ENCODE measurements at regions not wholly inside any gene's neighbourhood (a gene's known extent, or its start where the extent isn't known, plus 50 kb on each side); places are given as distances from the start of the nearest gene placed in this dataset.
"Not testable (repeated sequence)": the region's sequence is repeated elsewhere in the genome, so short reads cannot be mapped to it uniquely, and the experiment has no call there.

DNA sequence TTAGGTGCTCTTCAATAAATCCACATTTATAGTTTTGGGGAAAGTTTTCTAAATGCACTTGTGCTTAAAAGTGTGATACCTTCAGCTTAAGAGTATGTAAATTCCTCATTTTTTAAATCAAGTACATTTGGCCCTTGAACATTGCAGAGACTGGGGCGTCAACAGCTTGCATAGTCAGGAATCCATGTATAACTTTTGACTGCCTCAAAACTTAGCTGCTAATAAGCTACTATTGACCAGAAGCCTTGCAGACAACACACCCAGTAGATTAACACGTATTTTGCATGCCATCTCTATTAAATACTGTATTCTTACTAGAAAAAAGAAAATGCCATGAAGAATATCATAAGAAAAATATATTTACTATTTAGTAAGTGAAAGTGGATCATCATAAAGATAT is 1211.8 kb upstream of the ALCAM start:
- H3K36me3 Mint-ChIP-seq (ENCODE audit: low read depth), result no peaks in the 10 kb centered on the region
- H3K4me1 Mint-ChIP-seq (ENCODE audit: low read depth), result no peaks in the 10 kb centered on the region
- no peaks in the 10 kb centered on the region for H3K27me3 Mint-ChIP-seq (ENCODE audit: low read depth)
- no peak for ATAC-seq
- no peak for DNase-seq
- no peak overlapping the region for H3K4me3 Mint-ChIP-seq
- ChIA-PET CTCF (no interaction called here), POLR2A (no interaction called here)
- no peaks in the 10 kb centered on the region for H3K9me3 Mint-ChIP-seq (ENCODE audit: insufficient read depth)
- H3K27ac Mint-ChIP-seq, result no peak overlapping the region

DNA sequence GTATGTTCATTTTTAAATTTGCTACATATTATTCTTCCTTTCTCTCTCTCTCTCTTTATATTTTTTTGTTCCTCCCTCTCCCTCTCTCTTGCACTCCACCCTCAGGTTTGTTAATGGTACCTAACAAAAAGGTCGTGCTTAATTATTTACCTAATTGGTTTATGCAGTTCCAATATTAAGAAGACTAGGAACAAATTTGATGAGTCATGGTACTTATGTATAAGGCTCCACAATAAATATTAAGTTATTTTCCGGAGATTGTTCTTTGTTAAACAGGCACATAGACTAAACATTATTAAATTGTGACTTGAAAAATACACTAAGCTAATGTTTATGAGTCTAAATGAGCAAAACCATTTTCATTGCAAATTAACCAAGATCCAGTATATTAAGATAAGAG is 1200.8 kb upstream of the ALCAM start:
- ChIA-PET POLR2A (no interaction called here), CTCF (no interaction called here)
- no peaks in the 10 kb centered on the region for H3K4me1 Mint-ChIP-seq (ENCODE audit: low read depth)
- no peaks in the 10 kb centered on the region for H3K27me3 Mint-ChIP-seq (ENCODE audit: low read depth)
- H3K4me3 Mint-ChIP-seq, result no peak overlapping the region
- H3K27ac Mint-ChIP-seq, result no peak overlapping the region
- no peak for ATAC-seq
- peaks cover 1% of the 10 kb centered on the region for H3K9me3 Mint-ChIP-seq (ENCODE audit: insufficient read depth)
- no peak for DNase-seq
- H3K36me3 Mint-ChIP-seq (ENCODE audit: low read depth), result no peaks in the 10 kb centered on the region

DNA sequence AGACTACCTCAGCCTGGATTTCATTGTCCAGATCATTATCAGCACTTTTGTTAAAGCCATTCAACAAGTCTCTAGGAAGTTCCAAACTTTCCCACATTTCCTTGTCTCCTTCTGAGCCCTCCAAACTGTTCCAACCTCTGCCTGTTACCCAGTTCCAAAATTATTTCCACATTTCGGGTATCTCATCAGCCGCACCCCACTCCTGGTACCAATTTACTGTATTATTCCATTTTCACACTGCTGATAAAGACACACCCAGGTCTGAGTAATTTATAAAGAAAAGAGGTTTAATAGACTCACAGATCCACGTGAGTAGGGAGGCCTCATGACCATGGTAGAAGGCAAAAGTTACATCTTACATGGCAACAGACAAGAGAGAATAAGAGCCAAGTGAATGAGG is 1198.3 kb upstream of the ALCAM start:
- no peaks in the 10 kb centered on the region for H3K27me3 Mint-ChIP-seq (ENCODE audit: low read depth)
- no peak for ATAC-seq

DNA sequence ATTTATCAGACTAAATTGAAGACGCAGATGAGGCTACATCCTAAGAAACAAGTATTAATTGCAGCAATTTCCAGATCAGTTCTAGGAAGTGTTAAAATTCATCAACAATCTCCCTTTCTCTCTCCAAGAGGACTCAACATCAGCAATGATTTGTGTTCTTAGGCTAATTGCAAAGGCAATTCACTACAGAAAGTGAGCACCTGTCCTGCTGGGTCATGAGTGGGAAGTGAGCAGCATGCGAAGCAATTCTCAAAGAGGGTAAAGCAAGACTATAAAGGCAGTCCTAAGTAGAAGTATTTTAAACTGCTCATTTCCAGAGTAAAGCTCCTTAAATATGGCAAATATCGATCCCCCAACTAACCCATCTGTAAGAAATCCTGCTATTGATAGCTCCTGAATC is 1191.0 kb upstream of the ALCAM start:
- no peak for DNase-seq
- no peaks in the 10 kb centered on the region for H3K9me3 Mint-ChIP-seq (ENCODE audit: insufficient read depth)
- no peak overlapping the region for H3K27ac Mint-ChIP-seq
- CTCF ChIA-PET, result no interaction called here
- H3K27me3 Mint-ChIP-seq (ENCODE audit: low read depth), result no peaks in the 10 kb centered on the region
- no peaks in the 10 kb centered on the region for H3K36me3 Mint-ChIP-seq (ENCODE audit: low read depth)
- ATAC-seq, result no peak
- POLR2A ChIA-PET, result no interaction called here
- no peaks in the 10 kb centered on the region for H3K4me1 Mint-ChIP-seq (ENCODE audit: low read depth)
- H3K4me3 Mint-ChIP-seq, result no peak overlapping the region

More for the DNA sequence above, 1198.3 kb upstream of the ALCAM start:
- POLR2A ChIA-PET, result no interaction called here
- DNase-seq, result no peak
- CTCF ChIA-PET, result no interaction called here
- no peak overlapping the region for H3K27ac Mint-ChIP-seq
- H3K36me3 Mint-ChIP-seq (ENCODE audit: low read depth), result no peaks in the 10 kb centered on the region
- no peak overlapping the region for H3K4me3 Mint-ChIP-seq
- H3K4me1 Mint-ChIP-seq (ENCODE audit: low read depth), result no peaks in the 10 kb centered on the region
- H3K9me3 Mint-ChIP-seq (ENCODE audit: insufficient read depth), result no peaks in the 10 kb centered on the region

DNA sequence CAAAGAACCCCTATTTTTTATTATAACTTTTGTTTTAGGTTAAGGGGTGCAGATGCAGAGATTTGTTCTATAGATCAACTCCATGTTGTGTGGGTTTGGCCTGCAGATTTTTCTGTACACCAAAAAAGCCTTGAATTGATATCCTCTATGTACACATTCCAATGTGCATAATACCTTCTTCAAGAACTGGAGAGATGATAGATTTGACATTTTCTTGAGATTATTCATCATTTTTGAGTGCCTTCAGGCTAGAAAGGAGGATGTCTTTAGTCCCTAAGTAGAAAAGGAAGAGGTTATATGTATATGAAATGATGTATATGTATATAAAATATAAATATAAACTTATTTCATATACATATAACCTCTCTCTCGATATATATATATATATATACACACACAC is 1190.0 kb upstream of the ALCAM start:
- Mint-ChIP-seq H3K27ac (no peak overlapping the region), H3K27me3 (ENCODE audit: low read depth) (no peaks in the 10 kb centered on the region), H3K36me3 (ENCODE audit: low read depth) (no peaks in the 10 kb centered on the region), H3K9me3 (ENCODE audit: insufficient read depth) (no peaks in the 10 kb centered on the region), H3K4me1 (ENCODE audit: low read depth) (no peaks in the 10 kb centered on the region), H3K4me3 (no peak overlapping the region)
- DNase-seq (no peak), ATAC-seq (no peak)
- ChIA-PET POLR2A (no interaction called here), CTCF (no interaction called here)

DNA sequence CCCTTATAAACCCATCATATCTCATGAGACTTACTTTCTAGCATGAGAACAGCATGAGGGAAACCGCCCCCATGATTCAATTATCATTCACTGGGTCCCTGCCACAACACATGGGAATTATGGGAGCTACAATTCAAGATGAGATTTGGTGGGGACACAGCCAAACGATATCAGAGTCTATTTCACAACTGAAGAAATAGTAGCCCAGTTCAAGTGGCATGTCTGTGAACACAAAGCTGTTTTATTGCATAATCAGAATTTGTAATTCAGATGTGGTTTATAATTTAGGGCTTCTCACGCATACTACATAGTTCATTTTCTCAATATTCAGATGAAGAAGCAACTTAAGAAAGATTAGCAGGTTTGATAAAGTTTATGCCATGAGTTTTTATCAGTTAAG is 1188.0 kb upstream of the ALCAM start:
- Mint-ChIP-seq H3K4me3 (no peak overlapping the region), H3K9me3 (ENCODE audit: insufficient read depth) (peaks cover 4% of the 10 kb centered on the region), H3K36me3 (ENCODE audit: low read depth) (no peaks in the 10 kb centered on the region), H3K27ac (no peak overlapping the region), H3K4me1 (ENCODE audit: low read depth) (no peaks in the 10 kb centered on the region), H3K27me3 (ENCODE audit: low read depth) (no peaks in the 10 kb centered on the region)
- ChIA-PET POLR2A (no interaction called here), CTCF (no interaction called here)
- ATAC-seq, result no peak
- DNase-seq, result no peak

DNA sequence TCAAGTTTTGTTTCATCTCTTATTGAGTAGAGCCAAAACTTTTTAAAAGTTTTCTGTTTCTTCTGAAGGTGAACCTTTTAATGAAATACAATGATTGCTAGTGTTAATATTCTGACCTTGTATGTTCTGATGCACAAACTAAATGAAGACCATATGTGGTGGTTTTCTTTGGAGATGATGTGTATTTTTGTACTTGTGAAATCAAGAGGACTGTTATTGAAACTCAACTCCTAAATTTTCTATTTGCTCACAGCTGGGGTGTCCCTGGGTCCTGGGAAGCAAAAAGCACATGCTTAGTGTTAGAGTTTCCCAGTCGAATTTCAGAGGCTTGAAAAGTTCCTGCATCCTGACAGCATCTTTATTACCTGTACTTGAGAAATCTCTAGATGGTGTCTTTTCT is 1185.8 kb upstream of the ALCAM start:
- no peak for DNase-seq
- Mint-ChIP-seq H3K27ac (no peak overlapping the region), H3K4me1 (ENCODE audit: low read depth) (no peaks in the 10 kb centered on the region), H3K9me3 (ENCODE audit: insufficient read depth) (peaks cover 4% of the 10 kb centered on the region), H3K4me3 (no peak overlapping the region), H3K36me3 (ENCODE audit: low read depth) (no peaks in the 10 kb centered on the region), H3K27me3 (ENCODE audit: low read depth) (no peaks in the 10 kb centered on the region)
- ChIA-PET CTCF (no interaction called here), POLR2A (no interaction called here)
- no peak for ATAC-seq

DNA sequence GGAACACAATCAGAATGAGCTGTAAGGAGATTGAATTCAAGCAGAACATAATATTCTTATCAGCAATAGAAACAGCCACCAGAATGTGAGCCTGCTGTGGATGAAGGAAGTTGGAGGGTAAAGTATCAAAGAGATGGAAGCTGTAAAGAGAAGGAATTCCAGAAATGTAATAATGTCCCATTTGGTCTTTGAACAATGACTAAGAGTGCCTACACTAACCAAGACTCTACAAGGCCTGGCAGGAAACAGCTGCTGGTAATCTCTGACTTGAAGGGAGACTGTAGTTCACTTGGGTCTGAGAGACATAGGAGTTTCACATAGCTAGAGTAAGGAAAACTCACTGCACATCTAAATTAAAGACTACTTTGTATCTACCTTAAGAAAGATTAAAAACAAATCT is 1176.0 kb upstream of the ALCAM start:
- Mint-ChIP-seq H3K27ac (no peak overlapping the region), H3K4me3 (no peak overlapping the region), H3K36me3 (ENCODE audit: low read depth) (no peaks in the 10 kb centered on the region), H3K4me1 (ENCODE audit: low read depth) (no peaks in the 10 kb centered on the region), H3K9me3 (ENCODE audit: insufficient read depth) (no peaks in the 10 kb centered on the region), H3K27me3 (ENCODE audit: low read depth) (no peaks in the 10 kb centered on the region)
- ATAC-seq (no peak), DNase-seq (no peak)
- CTCF ChIA-PET, result no interaction called here
- POLR2A ChIA-PET, result no interaction called here

DNA sequence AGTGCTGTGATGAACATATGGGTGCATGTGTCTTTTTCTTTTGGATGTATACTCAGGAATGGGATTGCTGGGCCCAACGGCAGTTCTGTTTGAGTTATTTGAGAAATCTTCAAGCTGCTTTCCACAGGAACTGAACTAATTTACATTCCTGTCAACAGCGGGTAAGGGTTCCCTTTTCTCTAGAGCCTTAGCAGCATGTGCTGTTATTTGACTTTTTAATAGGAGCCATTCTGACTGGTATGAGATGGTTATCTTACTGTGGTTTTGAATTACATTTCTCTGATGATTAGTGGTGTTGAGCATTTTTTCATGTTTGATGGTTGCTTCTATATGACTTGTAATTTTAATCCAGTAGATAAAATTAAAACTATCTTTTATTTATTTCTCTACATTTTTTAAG is 1168.6 kb upstream of the ALCAM start:
- H3K4me3 Mint-ChIP-seq, result no peak overlapping the region
- CTCF ChIA-PET, result no interaction called here
- no peaks in the 10 kb centered on the region for H3K9me3 Mint-ChIP-seq (ENCODE audit: insufficient read depth)
- no peaks in the 10 kb centered on the region for H3K4me1 Mint-ChIP-seq (ENCODE audit: low read depth)
- ATAC-seq (no peak), DNase-seq (no peak)
- H3K27me3 Mint-ChIP-seq (ENCODE audit: low read depth), result no peaks in the 10 kb centered on the region
- H3K36me3 Mint-ChIP-seq (ENCODE audit: low read depth), result no peaks in the 10 kb centered on the region
- POLR2A ChIA-PET, result no interaction called here
- H3K27ac Mint-ChIP-seq, result no peak overlapping the region

DNA sequence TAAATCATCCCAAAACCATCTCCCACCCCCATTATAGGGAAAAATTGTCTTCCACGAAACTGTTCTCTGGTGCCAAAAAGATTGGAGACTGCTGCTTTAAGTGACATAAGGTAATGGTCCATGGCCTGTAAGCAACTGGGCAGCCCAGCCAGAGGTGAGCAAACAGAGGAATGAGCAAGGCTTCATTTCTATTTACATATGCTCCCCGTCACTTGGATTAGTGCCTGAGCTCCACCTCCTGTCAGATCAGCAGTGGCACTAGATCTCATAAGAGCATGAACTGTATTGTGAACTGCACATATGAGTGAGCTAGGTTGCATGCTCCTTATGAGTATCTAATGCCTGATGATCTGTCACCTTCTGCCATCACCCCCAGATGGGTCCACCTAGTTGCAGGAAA is 1159.8 kb upstream of the ALCAM start:
- Mint-ChIP-seq H3K4me3 (no peak overlapping the region), H3K9me3 (ENCODE audit: insufficient read depth) (no peaks in the 10 kb centered on the region), H3K4me1 (ENCODE audit: low read depth) (no peaks in the 10 kb centered on the region), H3K27me3 (ENCODE audit: low read depth) (no peaks in the 10 kb centered on the region), H3K36me3 (ENCODE audit: low read depth) (no peaks in the 10 kb centered on the region), H3K27ac (no peak overlapping the region)
- POLR2A ChIA-PET, result no interaction called here
- no peak for DNase-seq
- CTCF ChIA-PET, result no interaction called here
- no peak for ATAC-seq

DNA sequence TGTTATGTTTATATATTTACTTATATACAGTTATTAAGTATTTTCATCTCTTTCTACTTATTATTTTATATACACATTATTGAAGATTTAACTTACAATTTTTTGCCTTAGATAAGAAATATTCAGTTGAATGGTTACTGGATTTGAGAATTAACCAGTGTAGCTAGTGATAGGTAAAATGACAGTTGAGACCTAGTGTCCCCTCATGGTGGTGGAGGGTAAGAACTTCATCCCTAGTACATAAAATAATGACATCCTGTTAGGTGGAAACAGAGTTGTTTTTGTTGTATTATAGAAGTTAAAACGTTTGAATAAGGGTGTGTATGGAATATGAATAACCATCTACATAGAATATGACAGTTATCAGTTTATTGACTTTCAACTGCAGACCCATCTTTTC is 1152.4 kb upstream of the ALCAM start:
- DNase-seq (no peak), ATAC-seq (no peak)
- no peaks in the 10 kb centered on the region for H3K36me3 Mint-ChIP-seq (ENCODE audit: low read depth)
- ChIA-PET POLR2A (no interaction called here), CTCF (no interaction called here)
- peaks cover under 1% of the 10 kb centered on the region for H3K9me3 Mint-ChIP-seq (ENCODE audit: insufficient read depth)
- no peak overlapping the region for H3K4me3 Mint-ChIP-seq
- H3K27me3 Mint-ChIP-seq (ENCODE audit: low read depth), result no peaks in the 10 kb centered on the region
- H3K27ac Mint-ChIP-seq, result no peak overlapping the region
- H3K4me1 Mint-ChIP-seq (ENCODE audit: low read depth), result no peaks in the 10 kb centered on the region

DNA sequence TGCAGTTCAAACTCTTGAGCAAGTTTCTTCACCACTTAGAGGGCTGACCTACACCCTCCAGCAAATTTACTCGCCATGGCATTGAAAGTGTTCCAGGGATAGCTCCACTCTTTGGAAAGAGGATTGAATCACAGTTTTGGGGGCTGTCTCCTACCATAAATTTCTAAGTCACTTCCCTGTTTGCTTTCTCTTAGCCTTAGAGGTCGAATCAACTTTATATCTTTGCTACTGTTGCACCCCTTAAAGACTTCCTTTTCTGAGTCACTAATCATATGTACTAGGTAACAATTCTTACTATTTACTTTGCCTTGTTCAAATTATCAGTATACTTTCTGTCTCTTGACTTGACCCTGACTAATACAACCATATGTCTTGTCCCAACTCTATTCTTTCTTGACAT is 1151.8 kb upstream of the ALCAM start:
- POLR2A ChIA-PET, result no interaction called here
- H3K4me1 Mint-ChIP-seq (ENCODE audit: low read depth), result no peaks in the 10 kb centered on the region
- no peak overlapping the region for H3K27ac Mint-ChIP-seq
- ATAC-seq, result no peak
- no peaks in the 10 kb centered on the region for H3K36me3 Mint-ChIP-seq (ENCODE audit: low read depth)
- peaks cover 6% of the 10 kb centered on the region for H3K9me3 Mint-ChIP-seq (ENCODE audit: insufficient read depth)
- H3K4me3 Mint-ChIP-seq, result no peak overlapping the region
- H3K27me3 Mint-ChIP-seq (ENCODE audit: low read depth), result no peaks in the 10 kb centered on the region
- CTCF ChIA-PET, result no interaction called here
- no peak for DNase-seq

DNA sequence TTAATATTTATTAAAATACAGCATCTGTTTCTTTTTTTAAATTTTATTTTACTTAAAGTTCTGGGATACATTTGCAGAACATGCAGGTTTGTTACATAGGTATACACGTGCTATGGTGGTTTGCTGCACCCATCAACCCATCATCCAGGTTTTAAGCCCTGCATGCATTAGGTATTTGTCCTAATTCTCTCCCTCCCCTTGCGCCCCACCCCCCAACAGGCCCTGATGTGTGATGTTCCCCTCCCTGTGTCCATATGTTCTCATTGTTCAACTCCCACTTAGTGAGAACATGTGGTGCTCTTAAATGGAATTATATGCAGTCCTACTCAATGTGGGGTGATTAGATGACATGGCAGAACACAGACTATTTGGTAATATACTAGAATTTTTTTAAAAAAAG is 1147.7 kb upstream of the ALCAM start:
- H3K9me3 Mint-ChIP-seq (ENCODE audit: insufficient read depth); H3K4me1 Mint-ChIP-seq (ENCODE audit: low read depth); ATAC-seq; DNase-seq; H3K27ac Mint-ChIP-seq; POLR2A ChIA-PET; H3K36me3 Mint-ChIP-seq (ENCODE audit: low read depth); CTCF ChIA-PET; H3K27me3 Mint-ChIP-seq (ENCODE audit: low read depth); H3K4me3 Mint-ChIP-seq: not testable (repeated sequence)
